ENCODE measurements at regions not wholly inside any gene's neighbourhood (a gene's known extent, or its start where the extent isn't known, plus 50 kb on each side); places are given as distances from the start of the nearest gene placed in this dataset.

DNA sequence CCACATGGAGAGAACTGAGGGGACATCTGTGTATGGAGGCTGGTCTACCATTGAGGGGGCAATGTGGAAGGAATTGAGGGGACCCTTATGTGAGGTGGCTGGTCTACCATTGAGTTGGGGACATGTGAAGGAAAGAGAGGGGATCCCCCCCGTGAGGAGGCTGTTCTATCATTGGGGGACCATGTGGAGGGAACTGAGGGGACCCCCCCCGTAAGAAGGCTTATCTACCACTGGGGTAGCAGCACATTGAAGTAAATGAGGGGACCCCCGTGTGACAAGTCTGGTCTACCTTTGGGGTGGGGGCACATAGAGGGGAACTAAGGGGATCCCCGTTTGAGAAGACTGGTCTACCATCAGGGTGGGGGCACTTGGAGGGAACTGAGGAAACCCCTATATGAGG, 158.0 kb downstream of the FBLN2 start:
- 87 to 93% methylated on average over 3 to 4 of the region's 4 CpGs for WGBS, 2 experiments (ENCODE audit: insufficient coverage in 2 of 2)
- Histone ChIP-seq H3K4me3 (ENCODE audit: extremely low read depth, insufficient read depth, low read length, poor library complexity, severe bottlenecking) (no peak overlapping the region), H3K4me1 (ENCODE audit: control insufficient read depth, insufficient read depth, low read length, poor library complexity, severe bottlenecking) (no peaks in the 10 kb centered on the region), H3K36me3 (ENCODE audit: control insufficient read depth, insufficient read depth, low read length) (no peaks in the 10 kb centered on the region), H3K9me3 (ENCODE audit: control insufficient read depth, low read length) (no peaks in the 10 kb centered on the region), H3K27ac (ENCODE audit: low read depth, low read length, severe bottlenecking) (no peak overlapping the region)

DNA sequence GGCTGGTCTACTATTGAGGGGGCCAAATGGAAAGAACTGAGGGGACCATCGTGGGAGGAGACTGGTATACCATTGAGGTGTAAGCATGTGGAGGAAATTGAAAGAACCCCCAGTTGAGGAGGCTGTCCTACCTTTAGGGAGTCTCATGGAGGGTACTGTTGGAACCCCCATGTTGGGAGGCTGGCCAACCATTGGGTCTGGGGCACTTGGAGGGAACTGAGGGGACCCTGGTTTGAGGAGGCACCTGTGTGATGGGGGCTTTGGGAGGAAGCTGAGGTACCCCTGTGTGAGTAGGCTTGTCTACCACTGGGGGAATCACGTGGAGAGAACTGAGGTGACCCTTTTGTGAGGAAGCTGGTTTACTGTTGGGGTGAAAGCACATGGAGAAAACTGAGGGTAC, 157.5 kb downstream of the FBLN2 start:
- Histone ChIP-seq H3K4me1 (ENCODE audit: control insufficient read depth, insufficient read depth, low read length, poor library complexity, severe bottlenecking) (no peaks in the 10 kb centered on the region), H3K27ac (ENCODE audit: low read depth, low read length, severe bottlenecking) (no peak overlapping the region), H3K4me3 (ENCODE audit: extremely low read depth, insufficient read depth, low read length, poor library complexity, severe bottlenecking) (no peak overlapping the region), H3K9me3 (ENCODE audit: control insufficient read depth, low read length) (no peaks in the 10 kb centered on the region), H3K36me3 (ENCODE audit: control insufficient read depth, insufficient read depth, low read length) (no peaks in the 10 kb centered on the region)
- 79 to 87% methylated on average over 2 of the region's 2 CpGs for WGBS, 2 experiments (ENCODE audit: insufficient coverage in 2 of 2)

DNA sequence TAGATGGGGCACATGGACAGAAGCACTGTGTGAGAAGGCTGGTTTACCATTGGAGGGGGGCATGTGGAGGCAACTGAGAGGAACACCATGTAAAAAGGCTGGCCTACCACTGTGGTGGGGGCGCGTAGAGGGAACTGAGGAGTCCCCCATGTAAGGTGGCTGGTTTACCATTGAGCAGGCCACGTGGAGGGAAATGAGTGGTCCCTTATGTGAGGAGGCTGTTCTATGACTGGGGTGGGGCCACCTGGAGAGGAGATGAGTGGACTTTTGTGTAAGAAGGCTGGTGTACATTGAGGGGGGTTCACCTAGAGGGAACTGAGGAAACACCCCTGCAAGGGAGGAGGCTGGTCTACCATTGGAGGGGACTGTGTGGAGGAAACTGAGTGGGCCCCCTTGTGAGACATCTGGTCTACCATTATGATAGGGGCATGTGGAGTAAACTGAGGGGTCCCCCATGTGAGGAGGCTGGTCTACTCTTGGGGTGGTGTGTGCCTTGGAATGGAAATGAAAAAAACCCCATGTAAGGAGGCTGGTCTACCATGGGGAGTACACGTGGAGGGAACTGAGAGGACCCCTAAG, 156.9 kb downstream of the FBLN2 start:
- no peaks in the 10 kb centered on the region for H3K36me3 ChIP-seq (ENCODE audit: control insufficient read depth, insufficient read depth, low read length)
- WGBS, 2 experiments (ENCODE audit: insufficient coverage in 2 of 2) = 85 to 93% methylated on average over 4 of the region's 4 CpGs
- no peaks in the 10 kb centered on the region for H3K4me1 ChIP-seq (ENCODE audit: control insufficient read depth, insufficient read depth, low read length, poor library complexity, severe bottlenecking)
- H3K9me3 ChIP-seq (ENCODE audit: control insufficient read depth, low read length) = no peaks in the 10 kb centered on the region
- H3K4me3 ChIP-seq (ENCODE audit: extremely low read depth, insufficient read depth, low read length, poor library complexity, severe bottlenecking) = no peak overlapping the region
- no peak overlapping the region for H3K27ac ChIP-seq (ENCODE audit: low read depth, low read length, severe bottlenecking)

DNA sequence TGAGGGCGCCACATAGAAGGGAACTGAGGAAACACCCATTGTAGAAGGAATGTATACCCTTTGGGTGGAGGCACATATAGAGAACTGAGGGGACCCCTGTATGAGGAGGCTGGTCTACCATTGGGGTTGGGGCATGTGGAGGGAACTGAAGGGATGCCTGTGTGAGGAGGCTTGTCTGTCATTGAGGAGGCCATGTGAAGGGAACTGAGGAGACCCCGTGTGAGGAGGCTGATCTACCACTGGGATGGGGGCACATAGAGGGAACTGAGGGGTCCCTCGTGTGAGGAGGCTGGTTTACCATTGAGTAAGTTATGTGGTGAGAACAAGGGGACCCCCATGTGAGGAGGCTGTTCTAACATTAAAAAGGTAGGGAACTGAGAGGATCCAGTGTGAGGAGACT, 156.1 kb downstream of the FBLN2 start:
- Histone ChIP-seq H3K36me3 (ENCODE audit: control insufficient read depth, insufficient read depth, low read length) (no peaks in the 10 kb centered on the region), H3K9me3 (ENCODE audit: control insufficient read depth, low read length) (no peaks in the 10 kb centered on the region), H3K4me1 (ENCODE audit: control insufficient read depth, insufficient read depth, low read length, poor library complexity, severe bottlenecking) (no peaks in the 10 kb centered on the region), H3K27ac (ENCODE audit: low read depth, low read length, severe bottlenecking) (no peak overlapping the region), H3K4me3 (ENCODE audit: extremely low read depth, insufficient read depth, low read length, poor library complexity, severe bottlenecking) (no peak overlapping the region)
- WGBS, 2 experiments (ENCODE audit: insufficient coverage in 2 of 2) = 67 to 89% methylated on average over 1 to 3 of the region's 3 CpGs

DNA sequence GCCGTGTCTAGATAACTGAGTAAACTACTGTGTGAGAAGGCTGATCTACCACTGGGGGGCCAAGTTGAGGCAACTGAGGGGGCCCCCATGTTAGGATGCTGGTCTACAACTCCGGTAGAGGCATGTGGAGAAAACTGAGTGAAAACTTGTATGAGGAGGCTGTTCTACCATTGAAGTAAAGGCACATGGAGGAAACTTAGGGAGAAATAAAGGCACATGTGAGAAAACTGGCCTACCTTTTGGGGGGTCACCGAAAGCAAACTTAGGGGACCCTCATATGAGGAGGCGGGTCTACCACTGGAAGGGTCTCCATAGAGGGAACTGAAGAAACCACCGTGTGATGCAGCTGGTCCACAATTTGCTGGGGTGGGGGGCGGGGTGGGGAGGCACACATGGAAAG, 155.2 kb downstream of the FBLN2 start:
- Histone ChIP-seq H3K27ac (ENCODE audit: low read depth, low read length, severe bottlenecking) (no peak overlapping the region), H3K4me1 (ENCODE audit: control insufficient read depth, insufficient read depth, low read length, poor library complexity, severe bottlenecking) (no peaks in the 10 kb centered on the region), H3K4me3 (ENCODE audit: extremely low read depth, insufficient read depth, low read length, poor library complexity, severe bottlenecking) (no peak overlapping the region), H3K36me3 (ENCODE audit: control insufficient read depth, insufficient read depth, low read length) (no peaks in the 10 kb centered on the region), H3K9me3 (ENCODE audit: control insufficient read depth, low read length) (no peaks in the 10 kb centered on the region)
- 85 to 90% methylated on average over 4 to 6 of the region's 6 CpGs for WGBS, 2 experiments (ENCODE audit: insufficient coverage in 2 of 2)

DNA sequence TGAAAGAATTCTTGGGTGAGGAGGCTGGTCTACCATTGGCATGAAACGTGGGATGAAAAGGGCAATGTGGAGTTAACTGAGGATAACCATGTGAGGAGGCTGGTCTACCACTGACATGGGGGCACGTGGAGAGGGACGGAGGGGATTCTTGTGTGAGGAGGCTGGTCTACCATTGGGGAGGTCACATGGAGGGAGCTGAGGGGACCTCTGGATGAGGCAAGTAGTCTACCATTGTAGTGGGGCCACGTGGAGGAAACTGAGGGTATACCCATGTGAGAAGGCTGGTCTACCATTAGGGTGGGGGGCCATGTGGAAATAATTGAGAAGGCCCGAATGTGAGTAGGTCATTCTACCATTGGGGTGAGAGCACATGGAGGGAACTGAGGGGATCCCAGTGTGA, 154.1 kb downstream of the FBLN2 start:
- Histone ChIP-seq H3K36me3 (ENCODE audit: control insufficient read depth, insufficient read depth, low read length) (no peaks in the 10 kb centered on the region), H3K4me3 (ENCODE audit: extremely low read depth, insufficient read depth, low read length, poor library complexity, severe bottlenecking) (no peak overlapping the region), H3K4me1 (ENCODE audit: control insufficient read depth, insufficient read depth, low read length, poor library complexity, severe bottlenecking) (no peaks in the 10 kb centered on the region), H3K27ac (ENCODE audit: low read depth, low read length, severe bottlenecking) (no peak overlapping the region), H3K9me3 (ENCODE audit: control insufficient read depth, low read length) (no peaks in the 10 kb centered on the region)
- 91% methylated on average over 5 of the region's 5 CpGs for WGBS, 2 experiments (ENCODE audit: insufficient coverage in 2 of 2)

DNA sequence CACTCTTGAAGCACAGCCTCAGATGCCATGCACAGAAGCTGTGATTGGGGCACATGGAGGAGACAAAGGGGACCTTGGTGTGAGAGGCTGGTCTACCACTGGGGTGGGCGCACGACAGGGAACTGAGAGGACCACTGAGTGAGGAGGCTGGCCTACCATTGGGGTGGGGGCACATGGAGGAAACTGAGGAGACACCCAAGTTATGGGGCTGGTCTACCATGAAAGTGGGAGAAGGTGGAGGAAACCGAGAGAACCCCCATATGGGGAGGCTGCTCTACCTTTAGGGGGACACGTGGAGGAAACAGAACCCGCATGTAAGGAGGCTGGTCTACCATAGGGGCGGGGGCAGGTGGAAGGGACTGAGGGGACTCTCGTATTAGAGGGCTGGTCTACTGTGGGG, 153.4 kb downstream of the FBLN2 start:
- H3K27ac ChIP-seq (ENCODE audit: low read depth, low read length, severe bottlenecking) = no peak overlapping the region
- H3K4me1 ChIP-seq (ENCODE audit: control insufficient read depth, insufficient read depth, low read length, poor library complexity, severe bottlenecking) = no peaks in the 10 kb centered on the region
- no peaks in the 10 kb centered on the region for H3K36me3 ChIP-seq (ENCODE audit: control insufficient read depth, insufficient read depth, low read length)
- 87 to 93% methylated on average over 7 of the region's 7 CpGs for WGBS, 2 experiments (ENCODE audit: insufficient coverage in 2 of 2)
- H3K4me3 ChIP-seq (ENCODE audit: extremely low read depth, insufficient read depth, low read length, poor library complexity, severe bottlenecking) = no peak overlapping the region
- H3K9me3 ChIP-seq (ENCODE audit: control insufficient read depth, low read length) = no peaks in the 10 kb centered on the region

DNA sequence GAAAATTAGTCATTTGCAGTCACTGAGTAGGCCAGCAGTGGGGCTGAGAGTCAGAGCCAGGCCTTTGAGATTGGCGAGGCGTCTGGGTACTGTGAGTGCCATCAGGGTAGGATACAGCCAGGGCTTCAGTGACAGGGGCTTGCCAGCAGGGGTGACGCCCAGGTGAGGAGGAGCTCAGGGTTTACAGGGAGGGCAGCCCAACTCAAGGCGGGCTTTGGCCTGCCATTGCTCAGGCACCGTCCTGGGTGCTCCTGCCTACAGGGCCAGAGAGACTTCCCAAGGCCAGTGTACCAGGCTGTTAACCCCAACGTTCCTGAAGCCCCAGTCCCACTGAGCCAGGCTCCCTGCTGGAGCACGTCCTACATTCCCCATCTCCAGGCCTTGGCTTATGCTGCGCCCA, 152.0 kb downstream of the FBLN2 start:
- H3K36me3 ChIP-seq (ENCODE audit: control insufficient read depth, insufficient read depth, low read length) = no peaks in the 10 kb centered on the region
- no peak overlapping the region for H3K27ac ChIP-seq (ENCODE audit: low read depth, low read length, severe bottlenecking)
- WGBS, 2 experiments (ENCODE audit: insufficient coverage in 2 of 2) = 89 to 91% methylated on average over 7 to 8 of the region's 8 CpGs
- H3K4me3 ChIP-seq (ENCODE audit: extremely low read depth, insufficient read depth, low read length, poor library complexity, severe bottlenecking) = no peak overlapping the region
- no peaks in the 10 kb centered on the region for H3K9me3 ChIP-seq (ENCODE audit: control insufficient read depth, low read length)
- no peaks in the 10 kb centered on the region for H3K4me1 ChIP-seq (ENCODE audit: control insufficient read depth, insufficient read depth, low read length, poor library complexity, severe bottlenecking)

DNA sequence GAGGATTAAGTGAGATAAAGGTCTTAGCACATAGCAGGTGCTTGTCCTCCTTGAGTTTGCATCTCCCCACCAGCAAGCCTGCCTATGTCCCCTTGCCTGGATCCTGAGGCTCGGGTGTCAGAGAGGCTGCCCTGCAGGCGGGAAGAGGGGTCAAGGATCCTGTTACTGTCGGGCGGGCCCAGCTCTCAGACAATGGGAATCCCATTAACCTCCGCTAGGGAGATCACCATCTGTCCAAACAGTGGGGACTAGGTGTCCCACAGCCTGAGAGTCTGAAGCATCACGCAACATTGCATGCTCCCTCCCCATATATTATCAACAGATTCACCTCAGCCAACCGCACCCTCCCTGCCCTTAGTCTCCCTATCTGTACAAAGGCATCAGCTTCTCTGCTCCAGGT, 151.4 kb downstream of the FBLN2 start:
- no peaks in the 10 kb centered on the region for H3K4me1 ChIP-seq (ENCODE audit: control insufficient read depth, insufficient read depth, low read length, poor library complexity, severe bottlenecking)
- no peaks in the 10 kb centered on the region for H3K36me3 ChIP-seq (ENCODE audit: control insufficient read depth, insufficient read depth, low read length)
- no peaks in the 10 kb centered on the region for H3K9me3 ChIP-seq (ENCODE audit: control insufficient read depth, low read length)
- WGBS, 2 experiments (ENCODE audit: insufficient coverage in 2 of 2) = 59 to 72% methylated on average over 2 to 6 of the region's 7 CpGs
- H3K4me3 ChIP-seq (ENCODE audit: extremely low read depth, insufficient read depth, low read length, poor library complexity, severe bottlenecking) = no peak overlapping the region
- no peak overlapping the region for H3K27ac ChIP-seq (ENCODE audit: low read depth, low read length, severe bottlenecking)

DNA sequence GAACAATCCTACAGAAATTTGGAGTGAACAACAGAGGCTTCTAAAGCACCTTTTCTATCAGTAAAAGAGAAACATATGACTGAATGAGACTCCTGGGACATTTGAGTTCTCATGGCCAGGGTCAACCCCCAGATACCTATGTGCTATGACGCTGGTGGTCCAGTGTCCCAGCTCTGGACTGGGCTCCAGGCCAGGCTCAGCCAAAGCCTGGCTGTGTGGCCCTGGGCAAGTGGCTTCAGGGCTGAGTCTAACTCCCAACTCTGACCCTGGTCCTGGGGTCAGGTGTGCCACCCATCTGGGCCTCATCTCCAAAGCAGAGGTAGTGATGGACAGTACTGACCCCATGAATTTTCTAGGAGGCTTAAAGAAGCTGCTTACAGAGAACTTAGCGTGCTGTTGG, 147.8 kb downstream of the FBLN2 start:
- no peak overlapping the region for H3K4me3 ChIP-seq (ENCODE audit: extremely low read depth, insufficient read depth, low read length, poor library complexity, severe bottlenecking)
- H3K36me3 ChIP-seq (ENCODE audit: control insufficient read depth, insufficient read depth, low read length) = no peaks in the 10 kb centered on the region
- no peaks in the 10 kb centered on the region for H3K9me3 ChIP-seq (ENCODE audit: control insufficient read depth, low read length)
- no peak overlapping the region for H3K27ac ChIP-seq (ENCODE audit: low read depth, low read length, severe bottlenecking)
- 100% methylated on average over 1 of the region's 2 CpGs for WGBS, 2 experiments (ENCODE audit: insufficient coverage in 2 of 2)
- H3K4me1 ChIP-seq (ENCODE audit: control insufficient read depth, insufficient read depth, low read length, poor library complexity, severe bottlenecking) = no peaks in the 10 kb centered on the region

DNA sequence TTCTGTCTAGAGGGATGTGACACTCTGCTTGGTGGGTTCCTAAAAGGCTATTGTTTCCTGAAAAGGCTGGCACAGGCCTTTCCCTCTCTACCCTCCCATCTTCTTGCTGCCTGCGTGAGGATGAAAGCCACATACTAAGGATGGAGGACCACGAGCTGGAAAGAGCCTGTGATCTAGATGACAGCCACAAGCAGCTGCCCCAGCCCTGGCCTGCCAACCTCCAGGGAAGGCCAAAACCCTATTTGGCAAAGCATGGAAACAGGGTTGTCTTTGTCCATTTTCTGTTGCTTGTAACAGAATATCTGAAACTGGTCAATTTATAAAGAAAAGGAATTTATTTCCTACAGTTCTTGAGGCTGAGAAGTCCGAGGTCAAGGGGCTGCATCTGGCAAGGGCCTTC, 144.5 kb downstream of the FBLN2 start:
- H3K4me1 ChIP-seq (ENCODE audit: control insufficient read depth, insufficient read depth, low read length, poor library complexity, severe bottlenecking) = no peaks in the 10 kb centered on the region
- no peak overlapping the region for H3K27ac ChIP-seq (ENCODE audit: low read depth, low read length, severe bottlenecking)
- H3K36me3 ChIP-seq (ENCODE audit: control insufficient read depth, insufficient read depth, low read length) = no peaks in the 10 kb centered on the region
- H3K4me3 ChIP-seq (ENCODE audit: extremely low read depth, insufficient read depth, low read length, poor library complexity, severe bottlenecking) = no peak overlapping the region
- no peaks in the 10 kb centered on the region for H3K9me3 ChIP-seq (ENCODE audit: control insufficient read depth, low read length)
- WGBS, 2 experiments (ENCODE audit: insufficient coverage in 2 of 2) = 81 to 93% methylated on average over 2 to 3 of the region's 3 CpGs
